ENCODE measurements at regions not wholly inside any gene's neighbourhood (a gene's known extent, or its start where the extent isn't known, plus 50 kb on each side); places are given as distances from the start of the nearest gene placed in this dataset.

DNA sequence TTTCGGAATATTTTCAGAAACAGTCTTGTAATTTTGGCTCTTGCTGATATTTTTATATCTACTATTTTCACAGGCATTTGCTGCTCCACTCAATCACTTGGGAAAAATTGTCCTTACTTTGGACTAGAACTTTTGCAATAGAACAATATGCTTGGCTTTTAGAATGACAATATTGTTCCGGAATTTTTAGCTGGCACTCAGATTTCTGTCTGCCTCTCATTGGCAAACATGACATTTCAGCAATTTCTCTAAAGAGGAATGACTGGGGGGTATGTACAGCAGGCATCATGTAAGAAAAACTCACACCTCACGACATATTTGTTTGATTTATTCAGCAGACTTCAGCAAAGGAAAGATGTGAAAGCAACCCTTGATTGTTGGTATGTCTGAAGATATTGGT is 243.6 kb upstream of the GPRIN3 start:
- no peak for DNase-seq (ENCODE audit: low spot score)
- TF ChIP-seq, protein P1, sequence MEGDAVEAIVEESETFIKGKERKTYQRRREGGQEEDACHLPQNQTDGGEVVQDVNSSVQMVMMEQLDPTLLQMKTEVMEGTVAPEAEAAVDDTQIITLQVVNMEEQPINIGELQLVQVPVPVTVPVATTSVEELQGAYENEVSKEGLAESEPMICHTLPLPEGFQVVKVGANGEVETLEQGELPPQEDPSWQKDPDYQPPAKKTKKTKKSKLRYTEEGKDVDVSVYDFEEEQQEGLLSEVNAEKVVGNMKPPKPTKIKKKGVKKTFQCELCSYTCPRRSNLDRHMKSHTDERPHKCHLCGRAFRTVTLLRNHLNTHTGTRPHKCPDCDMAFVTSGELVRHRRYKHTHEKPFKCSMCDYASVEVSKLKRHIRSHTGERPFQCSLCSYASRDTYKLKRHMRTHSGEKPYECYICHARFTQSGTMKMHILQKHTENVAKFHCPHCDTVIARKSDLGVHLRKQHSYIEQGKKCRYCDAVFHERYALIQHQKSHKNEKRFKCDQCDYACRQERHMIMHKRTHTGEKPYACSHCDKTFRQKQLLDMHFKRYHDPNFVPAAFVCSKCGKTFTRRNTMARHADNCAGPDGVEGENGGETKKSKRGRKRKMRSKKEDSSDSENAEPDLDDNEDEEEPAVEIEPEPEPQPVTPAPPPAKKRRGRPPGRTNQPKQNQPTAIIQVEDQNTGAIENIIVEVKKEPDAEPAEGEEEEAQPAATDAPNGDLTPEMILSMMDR (IDR thresholded peaks at IDR 0.05; ENCODE audit: extremely low read depth, insufficient read depth, missing control alignments) = no peak
- in situ Hi-C loops (cut with MboI; ENCODE audit: low pct_unique_long_range_greater_than_20kb, low sequenced_read_pairs, unreplicated experiment) = no loop called here

- in situ Hi-C loops (cut with MboI; ENCODE audit: low pct_unique_long_range_greater_than_20kb, low sequenced_read_pairs, unreplicated experiment) = no loop called here
- TF ChIP-seq, protein P1 (IDR thresholded peaks at IDR 0.05; ENCODE audit: extremely low read depth, insufficient read depth, missing control alignments) = no peak
- DNase-seq (ENCODE audit: low spot score) = no peak
Observed at GRCh38 chr4:89549907-89550306, 242.3 kb upstream of the GPRIN3 start.

GRCh38 chr4:89545315-89545714 is 237.7 kb upstream of the GPRIN3 start:
- in situ Hi-C loops (cut with MboI; ENCODE audit: low pct_unique_long_range_greater_than_20kb, low sequenced_read_pairs, unreplicated experiment) = no loop called here
- TF ChIP-seq, protein P1 (IDR thresholded peaks at IDR 0.05; ENCODE audit: extremely low read depth, insufficient read depth, missing control alignments) = no peak
- no peak for DNase-seq (ENCODE audit: low spot score)

DNA sequence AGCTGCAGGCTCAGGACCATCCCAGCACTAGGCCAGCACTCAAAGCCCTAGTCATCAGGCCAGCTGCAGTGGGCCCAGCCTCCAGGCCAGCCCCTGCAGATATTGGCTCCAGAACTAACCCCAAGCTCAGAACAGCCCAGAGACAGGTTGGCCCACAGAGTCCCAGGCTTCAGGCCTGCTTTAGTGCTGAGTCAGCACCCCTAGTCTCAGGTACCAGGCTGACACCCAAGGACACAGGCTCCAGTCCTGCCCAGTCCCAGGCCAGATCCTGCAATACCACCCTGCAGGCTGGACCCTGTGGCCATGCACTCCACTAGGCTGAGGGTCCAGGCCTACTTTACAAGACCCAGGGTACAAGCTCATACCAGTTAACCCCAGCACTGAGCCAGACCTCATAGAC is 234.4 kb upstream of the GPRIN3 start:
- DNase-seq (ENCODE audit: low spot score) = no peak
- TF ChIP-seq, protein P1 (IDR thresholded peaks at IDR 0.05; ENCODE audit: extremely low read depth, insufficient read depth, missing control alignments) = no peak
- in situ Hi-C loops (cut with MboI; ENCODE audit: low pct_unique_long_range_greater_than_20kb, low sequenced_read_pairs, unreplicated experiment) = no loop called here

GRCh38 chr4:89539797-89540711 is 232.5 kb upstream of the GPRIN3 start:
- DNase-seq (ENCODE audit: low spot score) = no peak
- TF ChIP-seq, protein P1 (IDR thresholded peaks at IDR 0.05; ENCODE audit: extremely low read depth, insufficient read depth, missing control alignments) = no peak
- in situ Hi-C loops (cut with MboI; ENCODE audit: low pct_unique_long_range_greater_than_20kb, low sequenced_read_pairs, unreplicated experiment) = no loop called here

DNA sequence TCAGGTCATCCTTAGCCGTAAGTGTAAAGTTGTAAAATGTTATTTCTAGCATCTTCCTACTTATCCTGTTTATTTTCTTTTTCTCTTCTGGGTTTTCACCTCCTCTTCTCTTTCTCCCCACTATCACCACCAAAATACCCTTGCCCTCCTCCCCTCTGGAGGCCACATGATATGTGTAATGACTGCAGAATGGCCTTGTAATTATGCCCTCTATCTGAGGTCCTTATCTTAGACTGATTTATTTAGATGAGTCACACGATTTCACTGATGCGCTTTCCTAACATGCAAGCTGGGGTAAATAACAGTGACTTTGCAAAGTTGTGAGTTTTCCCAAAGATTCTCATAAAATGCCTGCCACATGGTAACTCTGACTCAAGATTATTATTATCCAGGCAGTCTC is 231.8 kb upstream of the GPRIN3 start:
- in situ Hi-C loops (cut with MboI; ENCODE audit: low pct_unique_long_range_greater_than_20kb, low sequenced_read_pairs, unreplicated experiment) = no loop called here
- TF ChIP-seq, protein P1 (IDR thresholded peaks at IDR 0.05; ENCODE audit: extremely low read depth, insufficient read depth, missing control alignments) = no peak
- no peak for DNase-seq (ENCODE audit: low spot score)

Measured in GM13977 (cell line).